ENCODE measurements at regions not wholly inside any gene's neighbourhood (a gene's known extent, or its start where the extent isn't known, plus 50 kb on each side); places are given as distances from the start of the nearest gene placed in this dataset.

GRCh38 chr21:14753466-14754258, 207.5 kb upstream of the SAMSN1 start:
- Histone ChIP-seq H3K4me3 (no peak overlapping the region), H3K27me3 (no peaks in the 10 kb centered on the region), H3K4me1 (no peaks in the 10 kb centered on the region), H3K36me3 (no peaks in the 10 kb centered on the region), H3K9me3 (no peaks in the 10 kb centered on the region), H3K27ac (no peak overlapping the region)
- TF ChIP-seq, protein P1, sequence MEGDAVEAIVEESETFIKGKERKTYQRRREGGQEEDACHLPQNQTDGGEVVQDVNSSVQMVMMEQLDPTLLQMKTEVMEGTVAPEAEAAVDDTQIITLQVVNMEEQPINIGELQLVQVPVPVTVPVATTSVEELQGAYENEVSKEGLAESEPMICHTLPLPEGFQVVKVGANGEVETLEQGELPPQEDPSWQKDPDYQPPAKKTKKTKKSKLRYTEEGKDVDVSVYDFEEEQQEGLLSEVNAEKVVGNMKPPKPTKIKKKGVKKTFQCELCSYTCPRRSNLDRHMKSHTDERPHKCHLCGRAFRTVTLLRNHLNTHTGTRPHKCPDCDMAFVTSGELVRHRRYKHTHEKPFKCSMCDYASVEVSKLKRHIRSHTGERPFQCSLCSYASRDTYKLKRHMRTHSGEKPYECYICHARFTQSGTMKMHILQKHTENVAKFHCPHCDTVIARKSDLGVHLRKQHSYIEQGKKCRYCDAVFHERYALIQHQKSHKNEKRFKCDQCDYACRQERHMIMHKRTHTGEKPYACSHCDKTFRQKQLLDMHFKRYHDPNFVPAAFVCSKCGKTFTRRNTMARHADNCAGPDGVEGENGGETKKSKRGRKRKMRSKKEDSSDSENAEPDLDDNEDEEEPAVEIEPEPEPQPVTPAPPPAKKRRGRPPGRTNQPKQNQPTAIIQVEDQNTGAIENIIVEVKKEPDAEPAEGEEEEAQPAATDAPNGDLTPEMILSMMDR (IDR thresholded peaks at IDR 0.05) = no peak
- DNase-seq (ENCODE audit: low spot score) = no peak

- Histone ChIP-seq H3K4me3 (no peak overlapping the region), H3K4me1 (no peaks in the 10 kb centered on the region), H3K27me3 (no peaks in the 10 kb centered on the region), H3K9me3 (no peaks in the 10 kb centered on the region), H3K36me3 (no peaks in the 10 kb centered on the region), H3K27ac (no peak overlapping the region)
- DNase-seq (ENCODE audit: low spot score) = no peak
- TF ChIP-seq, protein P1 (IDR thresholded peaks at IDR 0.05) = no peak
Observed at GRCh38 chr21:14753069-14753465, 207.0 kb upstream of the SAMSN1 start.

- Histone ChIP-seq H3K4me1 (no peaks in the 10 kb centered on the region), H3K27me3 (no peaks in the 10 kb centered on the region), H3K27ac (no peak overlapping the region), H3K9me3 (no peaks in the 10 kb centered on the region), H3K36me3 (no peaks in the 10 kb centered on the region), H3K4me3 (no peak overlapping the region)
- no peak for DNase-seq (ENCODE audit: low spot score)
- TF ChIP-seq, protein P1 (IDR thresholded peaks at IDR 0.05) = no peak
Observed at GRCh38 chr21:14752345-14752909, 206.3 kb upstream of the SAMSN1 start.

DNA sequence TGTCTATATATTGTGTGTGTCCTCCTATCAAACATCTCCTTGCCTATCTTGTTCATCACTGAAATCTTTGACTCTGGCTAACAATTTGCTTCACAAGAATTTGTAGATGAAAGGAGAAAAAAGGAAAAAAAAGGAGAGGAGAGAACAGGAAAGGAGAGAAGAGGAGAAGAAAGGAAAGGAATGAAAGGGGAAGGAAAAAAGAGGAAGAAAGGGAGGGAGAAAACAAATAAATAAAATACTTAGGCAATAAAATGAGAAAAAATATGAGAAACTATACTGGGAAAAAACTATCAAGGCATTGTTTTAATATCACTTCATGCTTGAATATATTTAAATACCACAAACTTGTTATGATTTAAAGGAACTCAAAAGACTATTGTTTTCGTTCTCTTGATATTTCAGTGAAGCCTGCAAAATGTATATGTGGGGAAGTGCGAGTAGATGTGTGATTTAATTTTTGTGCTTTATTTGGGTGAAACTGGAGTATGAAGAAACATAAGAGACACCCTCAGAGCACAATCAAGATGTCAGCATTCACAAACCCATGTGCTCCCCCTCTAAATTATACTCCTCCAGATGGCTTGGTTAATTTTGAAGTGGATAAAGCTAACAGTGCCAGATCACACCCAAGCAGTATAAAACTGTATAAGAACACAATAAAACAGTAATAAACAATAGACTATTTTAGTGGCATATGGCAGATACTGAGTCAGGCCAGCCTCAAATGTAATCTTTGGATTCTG, 205.7 kb upstream of the SAMSN1 start:
- H3K27ac ChIP-seq = no peak overlapping the region

GRCh38 chr21:14751011-14751410, 204.9 kb upstream of the SAMSN1 start:
- TF ChIP-seq, protein P1 (IDR thresholded peaks at IDR 0.05) = no peak
- Histone ChIP-seq H3K4me3 (no peak overlapping the region), H3K27ac (no peak overlapping the region), H3K36me3 (no peaks in the 10 kb centered on the region), H3K27me3 (no peaks in the 10 kb centered on the region), H3K4me1 (no peaks in the 10 kb centered on the region), H3K9me3 (no peaks in the 10 kb centered on the region)
- DNase-seq (ENCODE audit: low spot score) = no peak

More for the DNA sequence above, 205.7 kb upstream of the SAMSN1 start:
- Histone ChIP-seq H3K4me3 (no peak overlapping the region), H3K9me3 (no peaks in the 10 kb centered on the region), H3K4me1 (no peaks in the 10 kb centered on the region), H3K27me3 (no peaks in the 10 kb centered on the region), H3K36me3 (no peaks in the 10 kb centered on the region)
- no peak for DNase-seq (ENCODE audit: low spot score)
- TF ChIP-seq, protein P1 (IDR thresholded peaks at IDR 0.05) = no peak
